Psoas muscle (tissue), 7 donors: ENCODE measurements at regions not wholly inside any gene's neighbourhood (a gene's known extent, or its start where the extent isn't known, plus 50 kb on each side); places are given as distances from the start of the nearest gene placed in this dataset.

Experiments used
- ATAC-seq, 4 donors: fragments of 200-7000 bp; cut with Tn5 transposase; one replicate each; pipeline ENCODE4 v1.9.1; 2020; ENCODE audit warnings: moderate library complexity in 3 of 4, mild to moderate bottlenecking in 2 of 4
- DNase-seq, 2 donors: peaks; one replicate each; pipeline ENCODE4 v3.0.0-alpha.2; 2020
- H3K27ac ChIP-seq: fragments of 200-600 bp; one replicate; pipeline ENCODE4 v1.8.0; 2022
- H3K27me3 ChIP-seq, 3 donors: fragments of 200-600 bp in 1 of 3; one replicate each; pipeline versions ENCODE4 v1.6.1 to v1.8.0; 2013 to 2022; ENCODE audit warnings: low read length in 2 of 3, mild to moderate bottlenecking in 2 of 3, moderate library complexity in 1 of 3; ENCODE audit not compliant: insufficient read depth in 3 of 3
- H3K36me3 ChIP-seq, 2 donors: fragments of 200-600 bp in 1 of 2; one replicate each; pipeline versions ENCODE4 v1.6.1 to v1.8.0; 2013 to 2022; ENCODE audit warnings: low read depth in 1 of 2, mild to moderate bottlenecking in 1 of 2, moderate library complexity in 1 of 2; ENCODE audit not compliant: insufficient read depth in 1 of 2
- H3K4me1 ChIP-seq: fragments of 200-600 bp; one replicate; pipeline ENCODE4 v1.8.0; 2022
- H3K4me3 ChIP-seq: fragments of 200-600 bp; one replicate; pipeline ENCODE4 v1.8.0; 2022; ENCODE audit warnings: mild to moderate bottlenecking
- H3K9me3 ChIP-seq: fragments of 200-600 bp; one replicate; pipeline ENCODE4 v1.8.0; 2022
- WGBS, 3 donors: extraction: QIAGEN DNeasy Blood & Tissue Kit; methylation state at CpG; one replicate each; pipeline versions ENCODE4 v1.1.6 to v1.1.7; 2013; 5-methylcytosine and 5-hydroxymethylcytosine counted together
- intact Hi-C, 2 donors: fragments of 100-400 bp; cut with DNase I; formaldehyde crosslinking; loops; one replicate each; pipeline versions ENCODE4 v1.11.0 to v1.14.2; 2022
- TF ChIP-seq, protein P1 (sequence below): fragments of 200-600 bp; IDR thresholded peaks from one replicate; pipeline ENCODE4 v1.8.0; 2022; ENCODE audit warnings: antibody characterized with exemption
- donor health status: healthy with polysubstance abuse.
- donor health status: DM: no; HTN: no; CAD: no; lungs with moderate emphysema.
- donor health status: Bipolar disorder and iron deficiency.
- donor health status: healthy.
- donor health status: DM: yes; HTN: yes; CAD: no.
- donor health status: DM: no; HTN: no; CAD: no.
- donor health status: DM: yes; HTN: yes; CAD: no.

DNA sequence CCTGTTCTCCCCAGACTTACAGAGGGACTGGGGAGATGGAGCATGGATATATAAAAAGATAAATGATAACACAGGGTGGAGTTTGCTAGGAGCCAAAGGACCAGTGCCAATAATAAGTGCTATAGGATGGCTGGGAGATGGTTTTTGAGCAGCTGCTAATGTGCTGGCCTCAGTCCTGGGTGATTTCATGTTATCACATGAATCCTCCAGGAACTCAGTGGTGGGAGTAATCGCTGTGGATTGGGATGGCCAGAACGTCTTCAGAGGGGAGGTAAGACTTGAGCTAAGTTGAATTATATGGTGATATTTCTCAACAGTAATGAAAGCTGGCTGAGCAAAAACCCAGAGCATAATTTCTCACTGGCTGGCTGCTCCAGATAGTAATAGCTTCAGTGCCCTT lies 441.4 kb downstream of the SLC4A3 start:
- DNase-seq, result no peak
- H3K4me3 ChIP-seq, result no peak overlapping the region
- no peak for ATAC-seq
- no peaks in the 10 kb centered on the region for H3K9me3 ChIP-seq
- intact Hi-C loops, result no loop called here
- 32 to 47% (median 38%) methylated on average over 2 of the region's 2 CpGs for WGBS, 3 donors
- H3K36me3 ChIP-seq, result no peaks in the 10 kb centered on the region
- H3K4me1 ChIP-seq, result no peaks in the 10 kb centered on the region
- TF ChIP-seq, protein P1, sequence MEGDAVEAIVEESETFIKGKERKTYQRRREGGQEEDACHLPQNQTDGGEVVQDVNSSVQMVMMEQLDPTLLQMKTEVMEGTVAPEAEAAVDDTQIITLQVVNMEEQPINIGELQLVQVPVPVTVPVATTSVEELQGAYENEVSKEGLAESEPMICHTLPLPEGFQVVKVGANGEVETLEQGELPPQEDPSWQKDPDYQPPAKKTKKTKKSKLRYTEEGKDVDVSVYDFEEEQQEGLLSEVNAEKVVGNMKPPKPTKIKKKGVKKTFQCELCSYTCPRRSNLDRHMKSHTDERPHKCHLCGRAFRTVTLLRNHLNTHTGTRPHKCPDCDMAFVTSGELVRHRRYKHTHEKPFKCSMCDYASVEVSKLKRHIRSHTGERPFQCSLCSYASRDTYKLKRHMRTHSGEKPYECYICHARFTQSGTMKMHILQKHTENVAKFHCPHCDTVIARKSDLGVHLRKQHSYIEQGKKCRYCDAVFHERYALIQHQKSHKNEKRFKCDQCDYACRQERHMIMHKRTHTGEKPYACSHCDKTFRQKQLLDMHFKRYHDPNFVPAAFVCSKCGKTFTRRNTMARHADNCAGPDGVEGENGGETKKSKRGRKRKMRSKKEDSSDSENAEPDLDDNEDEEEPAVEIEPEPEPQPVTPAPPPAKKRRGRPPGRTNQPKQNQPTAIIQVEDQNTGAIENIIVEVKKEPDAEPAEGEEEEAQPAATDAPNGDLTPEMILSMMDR, result no peak
- H3K27ac ChIP-seq, result no peak overlapping the region
- H3K27me3 ChIP-seq, result no peaks in the 10 kb centered on the region

DNA sequence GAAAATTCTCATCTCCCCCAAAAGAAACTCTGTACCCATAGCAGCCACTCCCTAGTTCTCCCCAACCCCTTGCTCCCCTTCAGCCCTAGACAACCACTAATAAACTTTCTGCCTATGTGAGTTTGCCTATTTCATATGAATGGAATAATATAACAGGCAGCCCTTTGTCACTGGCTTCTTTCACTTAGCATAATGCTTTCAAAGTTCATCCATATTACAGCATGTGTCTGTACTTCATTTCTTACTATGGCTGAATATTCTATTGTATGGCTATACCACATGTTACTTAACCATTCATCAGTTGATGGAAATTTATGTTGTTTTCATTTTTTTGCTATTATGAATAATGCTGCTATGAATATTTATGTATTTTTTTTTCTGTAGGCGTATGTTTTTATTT lies 442.9 kb downstream of the SLC4A3 start:
- WGBS, 3 donors, result 96 to 97% (median 97%) methylated on average over 1 of the region's 1 CpG
- intact Hi-C loops, result no loop called here
- TF ChIP-seq, protein P1, result no peak
- Histone ChIP-seq H3K4me3 (no peak overlapping the region), H3K9me3 (no peaks in the 10 kb centered on the region), H3K36me3 (no peaks in the 10 kb centered on the region), H3K27me3 (no peaks in the 10 kb centered on the region), H3K4me1 (no peaks in the 10 kb centered on the region), H3K27ac (no peak overlapping the region)
- ATAC-seq (no peak), DNase-seq (no peak)

DNA sequence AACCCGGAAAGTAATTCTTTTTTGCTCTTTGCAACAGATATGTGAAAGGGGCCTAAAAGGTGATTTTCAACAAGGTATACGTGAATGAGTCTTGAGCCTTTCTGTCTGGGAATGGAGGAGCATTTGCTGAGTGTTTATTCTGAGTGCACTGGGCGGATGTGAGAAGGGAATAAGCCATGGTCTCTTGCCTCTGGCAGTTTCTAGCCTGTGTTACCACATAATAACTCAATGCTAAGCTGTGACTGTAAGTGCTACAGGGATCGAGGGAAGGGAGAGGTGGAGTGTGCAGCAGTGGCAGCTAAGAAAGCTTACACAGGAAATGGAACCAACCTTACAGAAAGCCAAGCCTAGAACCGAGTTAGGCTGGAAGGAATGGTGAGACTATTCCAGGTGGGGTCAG lies 444.3 kb downstream of the SLC4A3 start:
- intact Hi-C loops, result no loop called here
- Histone ChIP-seq H3K36me3 (no peaks in the 10 kb centered on the region), H3K4me3 (no peak overlapping the region), H3K27ac (no peak overlapping the region), H3K4me1 (no peaks in the 10 kb centered on the region), H3K9me3 (no peaks in the 10 kb centered on the region), H3K27me3 (no peaks in the 10 kb centered on the region)
- WGBS, 3 donors, result 87 to 88% (median 88%) methylated on average over 5 of the region's 5 CpGs
- TF ChIP-seq, protein P1, result no peak
- no peak for DNase-seq
- no peak for ATAC-seq

DNA sequence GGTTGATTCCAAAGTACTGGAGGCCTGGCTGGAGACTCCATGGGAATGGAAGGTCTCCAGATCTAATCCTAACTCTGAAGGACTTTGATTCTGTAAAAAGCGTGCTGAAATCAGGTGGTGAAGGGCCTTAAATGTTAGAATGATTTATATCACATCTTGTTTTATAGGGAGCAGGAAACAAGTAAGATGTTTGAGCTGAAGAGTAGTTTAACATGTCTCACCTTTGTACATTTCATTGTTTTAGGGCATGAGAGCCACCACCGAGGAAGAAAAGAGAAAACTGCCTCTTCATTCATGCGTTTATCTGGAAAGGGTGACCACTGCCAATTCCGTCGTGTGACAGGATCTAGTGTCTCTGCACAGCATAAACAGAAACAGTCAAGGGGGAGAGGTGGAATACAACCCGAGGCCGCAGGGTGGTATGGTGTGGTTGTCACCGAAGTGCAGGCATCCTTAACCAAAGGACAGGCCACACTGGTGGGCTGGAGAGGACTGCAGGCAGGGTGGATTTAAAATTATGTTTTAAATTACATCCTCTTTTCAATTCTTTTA lies 445.3 kb downstream of the SLC4A3 start:
- Histone ChIP-seq H3K36me3 (no peaks in the 10 kb centered on the region), H3K4me3 (no peak overlapping the region), H3K27me3 (no peaks in the 10 kb centered on the region), H3K9me3 (no peaks in the 10 kb centered on the region), H3K4me1 (no peaks in the 10 kb centered on the region), H3K27ac (no peak overlapping the region)
- no peak for ATAC-seq
- TF ChIP-seq, protein P1, result no peak
- intact Hi-C loops, result no loop called here
- 73 to 80% (median 78%) methylated on average over 8 of the region's 8 CpGs for WGBS, 3 donors
- DNase-seq, result no peak

DNA sequence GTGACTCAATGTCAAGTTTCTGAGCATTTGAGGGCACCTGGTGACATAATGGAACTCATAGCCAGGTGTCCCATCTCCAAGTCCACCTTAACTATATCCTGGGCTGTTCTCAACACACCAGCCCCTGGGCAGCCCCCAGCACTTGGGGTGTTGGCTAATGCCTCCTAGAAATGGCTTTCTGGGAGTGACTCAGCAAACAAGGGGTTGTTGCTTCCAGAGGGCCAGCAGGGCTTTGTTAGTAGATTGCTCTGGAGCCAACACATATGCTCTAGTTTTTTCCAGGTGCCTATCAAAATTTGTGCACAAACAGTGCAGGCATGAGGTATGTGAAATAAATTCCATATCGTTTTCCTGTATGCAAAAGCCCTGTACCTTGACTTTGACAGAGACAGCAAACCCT lies 448.4 kb downstream of the SLC4A3 start:
- intact Hi-C loops, result no loop called here
- no peaks in the 10 kb centered on the region for H3K4me1 ChIP-seq
- H3K4me3 ChIP-seq, result no peak overlapping the region
- DNase-seq (no peak), ATAC-seq (no peak)
- TF ChIP-seq, protein P1, result no peak
- H3K36me3 ChIP-seq, result no peaks in the 10 kb centered on the region
- H3K9me3 ChIP-seq, result no peaks in the 10 kb centered on the region
- H3K27ac ChIP-seq, result no peak overlapping the region
- 61 to 84% (median 66%) methylated on average over 1 of the region's 1 CpG for WGBS, 3 donors
- H3K27me3 ChIP-seq, result no peaks in the 10 kb centered on the region
